SU-DHL-6 (cell line): ENCODE measurements at regions not wholly inside any gene's neighbourhood (a gene's known extent, or its start where the extent isn't known, plus 50 kb on each side); places are given as distances from the start of the nearest gene placed in this dataset.

Experiments
- H2AFZ ChIP-seq: fragments of 200-600 bp; sonication (generic); 2 replicates; pipeline ENCODE4 v1.6.1; 2014; ENCODE audit warnings: low read depth, mild to moderate bottlenecking, moderate library complexity, mixed read lengths, antibody characterized with exemption, low read length; ENCODE audit not compliant: severe bottlenecking
- H3F3A ChIP-seq: fragments of 200-600 bp; shearing (Covaris generic); 2 replicates; pipeline ENCODE4 v1.6.0; 2016; ENCODE audit warnings: antibody characterized with exemption, mild to moderate bottlenecking; ENCODE audit not compliant: insufficient read depth
- H3K27ac ChIP-seq: fragments of 200-600 bp; sonication (generic); 2 replicates; pipeline ENCODE4 v1.5.1; 2016; ENCODE audit warnings: low read depth, mild to moderate bottlenecking, low read length, moderate library complexity, mixed read lengths
- H3K27me3 ChIP-seq: fragments of 200-600 bp; sonication (generic), shearing (Covaris generic); 2 replicates; pipeline ENCODE4 v1.6.0; 2014; ENCODE audit warnings: mild to moderate bottlenecking, low read length
- H3K36me3 ChIP-seq: fragments of 200-600 bp; sonication (generic); 2 replicates; pipeline ENCODE4 v1.6.1; 2014; ENCODE audit warnings: mild to moderate bottlenecking, low read length, mixed read lengths
- H3K4me2 ChIP-seq: fragments of 300-600, 200-600 bp; shearing (Covaris generic), sonication (generic); 2 replicates; pipeline ENCODE4 v1.6.0; 2014; ENCODE audit warnings: low read length, low read depth, mild to moderate bottlenecking; ENCODE audit not compliant: poor library complexity, severe bottlenecking
- H3K4me3 ChIP-seq: fragments of 200-600 bp; sonication (generic); 2 replicates; pipeline ENCODE4 v1.5.1; 2014; ENCODE audit warnings: antibody characterized with exemption, low read length, mild to moderate bottlenecking, mixed read lengths; ENCODE audit not compliant: insufficient read depth, poor library complexity, severe bottlenecking
- H3K79me2 ChIP-seq: fragments of 200-600 bp; sonication (generic); 2 replicates; pipeline ENCODE4 v1.6.1; 2014; ENCODE audit warnings: mild to moderate bottlenecking, low read length, moderate library complexity; ENCODE audit not compliant: insufficient read depth
- H3K9ac ChIP-seq: fragments of 200-600 bp; sonication (generic); 2 replicates; pipeline ENCODE4 v1.7.0; 2014; ENCODE audit warnings: mild to moderate bottlenecking, low read length
- H3K9me2 ChIP-seq: fragments of 200-600 bp; sonication (generic); replicated peaks from 2 replicates; pipeline ENCODE4 v1.6.1; 2014; ENCODE audit warnings: low read length; ENCODE audit not compliant: insufficient read depth
- H3K9me3 ChIP-seq: fragments of 200-600 bp; sonication (generic); 2 replicates; pipeline ENCODE4 v1.6.1; 2014; ENCODE audit warnings: low read length, mixed read lengths; ENCODE audit not compliant: insufficient read depth
- H4K20me1 ChIP-seq: fragments of 200-600 bp; sonication (generic); 2 replicates; pipeline ENCODE4 v1.6.1; 2014; ENCODE audit warnings: low read depth, mild to moderate bottlenecking, antibody characterized with exemption, low read length, moderate library complexity, mixed read lengths
- CTCF ChIP-seq: fragments of 200-600 bp; sonication (generic); IDR thresholded peaks from one replicate; pipeline ENCODE4 v1.5.1; 2017; ENCODE audit warnings: antibody characterized with exemption, mild to moderate bottlenecking, low read length, moderate library complexity; ENCODE audit not compliant: insufficient read depth, poor library complexity, severe bottlenecking
- EZH2phosphoT487 ChIP-seq: fragments of 200-600 bp; sonication (generic), shearing (Covaris generic); conservative IDR thresholded peaks from 2 replicates; pipeline ENCODE4 v1.6.1; 2018; ENCODE audit warnings: mild to moderate bottlenecking, antibody characterized with exemption, low read length, moderate library complexity, mixed read lengths

GRCh38 chr7:20991544-20991943, 204.9 kb upstream of the SP8 start:
- no peak overlapping the region for H3K4me2 ChIP-seq
- H3K4me3 ChIP-seq: no peak overlapping the region
- no peak overlapping the region for H3K9ac ChIP-seq
- no peaks in the 10 kb centered on the region for H3K36me3 ChIP-seq
- H3K27ac ChIP-seq: no peak overlapping the region
- no peaks in the 10 kb centered on the region for H3K79me2 ChIP-seq
- no peaks in the 10 kb centered on the region for H3K9me2 ChIP-seq
- TF ChIP-seq EZH2phosphoT487 (no peak), CTCF (no peak)
- no peaks in the 10 kb centered on the region for H3K27me3 ChIP-seq
- no peaks in the 10 kb centered on the region for H4K20me1 ChIP-seq
- H3F3A ChIP-seq: no peaks in the 10 kb centered on the region
- no peak overlapping the region for H2AFZ ChIP-seq
- no peaks in the 10 kb centered on the region for H3K9me3 ChIP-seq

- Histone ChIP-seq H3K9me2 (no peaks in the 10 kb centered on the region), H3K9me3 (no peaks in the 10 kb centered on the region), H3K4me3 (no peak overlapping the region), H3K27me3 (no peaks in the 10 kb centered on the region), H3K79me2 (no peaks in the 10 kb centered on the region), H3F3A (no peaks in the 10 kb centered on the region), H3K27ac (no peak overlapping the region), H3K9ac (no peak overlapping the region), H3K36me3 (no peaks in the 10 kb centered on the region), H3K4me2 (no peak overlapping the region), H2AFZ (no peak overlapping the region), H4K20me1 (no peaks in the 10 kb centered on the region)
- TF ChIP-seq EZH2phosphoT487 (no peak), CTCF (no peak)
These were observed 207.0 kb upstream of the SP8 start for GRCh38 chr7:20993693-20994092.

GRCh38 chr7:20998309-20998708, 211.6 kb upstream of the SP8 start:
- Histone ChIP-seq H3K27ac (no peak overlapping the region), H3K9ac (no peak overlapping the region), H3K9me2 (no peaks in the 10 kb centered on the region), H3K9me3 (no peaks in the 10 kb centered on the region), H3K27me3 (no peaks in the 10 kb centered on the region), H3F3A (no peaks in the 10 kb centered on the region), H3K4me2 (no peak overlapping the region), H3K36me3 (no peaks in the 10 kb centered on the region), H3K79me2 (no peaks in the 10 kb centered on the region), H2AFZ (no peak overlapping the region), H3K4me3 (no peak overlapping the region), H4K20me1 (no peaks in the 10 kb centered on the region)
- TF ChIP-seq CTCF (no peak), EZH2phosphoT487 (no peak)

DNA sequence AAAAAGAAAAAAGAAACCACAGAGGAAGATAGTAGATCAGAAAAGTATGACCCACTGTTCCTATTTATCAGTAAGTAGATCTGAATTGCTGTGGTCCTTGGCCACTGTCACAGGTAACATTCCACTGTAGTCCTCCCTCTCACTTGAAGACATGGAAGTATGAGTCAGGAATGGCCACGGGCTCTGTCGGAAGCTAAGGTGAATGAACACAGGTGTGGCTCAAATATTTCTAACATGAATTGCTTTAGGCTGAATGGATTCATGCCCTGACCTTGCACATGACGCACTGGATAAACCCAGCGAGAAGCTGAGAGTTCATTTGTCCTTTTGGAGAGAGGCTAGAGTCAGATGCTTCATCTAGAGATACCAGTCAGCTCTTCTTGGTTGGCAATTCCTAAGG, 224.5 kb upstream of the SP8 start:
- no peak overlapping the region for H3K9ac ChIP-seq
- H2AFZ ChIP-seq: no peak overlapping the region
- H3K79me2 ChIP-seq: no peaks in the 10 kb centered on the region
- no peaks in the 10 kb centered on the region for H3K9me2 ChIP-seq
- no peak overlapping the region for H3K4me2 ChIP-seq
- no peaks in the 10 kb centered on the region for H4K20me1 ChIP-seq
- no peaks in the 10 kb centered on the region for H3K9me3 ChIP-seq
- no peak overlapping the region for H3K27ac ChIP-seq
- H3K36me3 ChIP-seq: no peaks in the 10 kb centered on the region
- no peak for TF ChIP-seq EZH2phosphoT487
- TF ChIP-seq CTCF: no peak
- H3K4me3 ChIP-seq: no peak overlapping the region
- no peaks in the 10 kb centered on the region for H3F3A ChIP-seq
- no peaks in the 10 kb centered on the region for H3K27me3 ChIP-seq
